Left renal pelvis (tissue), 4 donors: ENCODE measurements at regions not wholly inside any gene's neighbourhood (a gene's known extent, or its start where the extent isn't known, plus 50 kb on each side); places are given as distances from the start of the nearest gene placed in this dataset.
"Not testable (repeated sequence)": the region's sequence is repeated elsewhere in the genome, so short reads cannot be mapped to it uniquely, and the experiment has no call there.

ENCODE experiments used
- DNase-seq, 4 donors: peaks; one replicate each; pipeline ENCODE4 v3.0.0-alpha.2; 2013; ENCODE audit warnings: low read depth in 4 of 4, low spot score in 3 of 4

DNA sequence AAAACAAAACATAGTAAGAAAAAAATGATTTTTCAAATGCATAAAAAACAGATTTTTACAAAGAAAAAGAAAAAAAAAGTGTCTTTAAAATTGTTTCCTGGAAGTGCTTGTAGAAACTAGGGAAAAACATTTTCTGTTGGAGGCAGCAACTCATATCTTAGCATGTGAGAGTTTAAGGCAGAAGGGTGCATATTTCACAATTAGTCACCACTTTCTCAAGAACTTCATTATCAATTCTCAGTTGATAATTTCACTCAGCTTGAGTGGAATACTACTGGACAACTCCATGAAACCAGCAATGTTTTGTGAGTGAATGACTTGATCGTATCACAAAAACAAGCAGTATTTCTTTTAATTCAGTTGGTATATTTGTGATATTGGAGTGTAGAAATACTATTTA is 508.3 kb upstream of the DAB2 start:
- no peak for DNase-seq

DNA sequence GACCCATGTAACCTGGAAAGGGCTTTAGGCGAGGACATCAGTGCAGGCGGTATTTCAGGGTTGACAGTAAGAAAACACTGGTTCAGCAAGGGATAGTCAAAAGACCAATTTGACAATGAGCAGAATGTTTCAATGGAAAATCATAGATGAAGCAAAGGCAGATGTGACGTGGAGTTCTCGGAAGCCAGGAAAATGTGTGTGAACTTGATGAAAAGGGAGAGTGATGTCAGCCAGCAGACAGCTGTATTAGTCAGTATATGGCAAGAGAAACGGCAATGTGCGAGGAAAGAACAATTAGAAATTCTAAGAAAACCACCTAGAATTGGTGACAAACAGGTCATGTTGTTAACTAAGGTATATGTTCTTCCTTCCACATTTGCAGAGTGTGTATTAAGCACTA is 503.9 kb upstream of the DAB2 start:
- DNase-seq: no peak

DNA sequence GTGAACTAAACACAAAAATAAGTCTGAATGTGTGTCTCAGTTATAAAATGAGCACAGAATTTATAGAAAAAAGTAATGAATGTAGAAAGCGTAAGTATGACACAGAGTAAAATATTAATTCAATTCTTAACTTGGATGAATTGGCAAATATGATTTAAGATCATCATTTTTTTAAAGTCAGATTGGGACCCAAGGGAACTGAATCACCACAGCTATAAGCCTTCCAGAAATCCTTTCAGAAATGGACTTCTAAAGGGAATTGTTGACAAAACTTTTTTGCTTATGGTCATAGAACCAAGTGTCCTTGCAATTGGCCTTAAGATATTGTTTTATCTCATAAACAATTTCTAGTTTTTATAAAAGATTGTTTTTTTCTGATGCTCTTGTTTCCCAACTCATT is 495.1 kb upstream of the DAB2 start:
- no peak for DNase-seq

DNA sequence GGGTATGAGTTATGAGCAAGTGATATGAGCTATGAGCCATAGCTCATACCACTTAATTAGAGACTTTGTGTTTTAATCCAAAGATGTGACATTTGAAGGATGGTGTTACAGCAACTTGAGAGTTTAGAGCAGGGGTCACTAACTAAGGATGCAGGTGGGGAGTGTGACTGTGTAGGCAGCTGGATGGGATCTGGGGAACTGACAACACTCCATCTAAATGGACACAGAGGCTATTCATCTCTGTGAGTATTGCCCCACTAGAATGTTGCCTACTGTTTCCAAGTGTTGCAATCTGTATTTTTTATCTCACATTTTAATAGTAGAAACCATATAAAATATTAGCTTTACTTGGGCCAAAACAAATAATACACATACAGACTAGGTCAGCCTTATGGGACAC is 488.1 kb upstream of the DAB2 start:
- DNase-seq: no peak

DNA sequence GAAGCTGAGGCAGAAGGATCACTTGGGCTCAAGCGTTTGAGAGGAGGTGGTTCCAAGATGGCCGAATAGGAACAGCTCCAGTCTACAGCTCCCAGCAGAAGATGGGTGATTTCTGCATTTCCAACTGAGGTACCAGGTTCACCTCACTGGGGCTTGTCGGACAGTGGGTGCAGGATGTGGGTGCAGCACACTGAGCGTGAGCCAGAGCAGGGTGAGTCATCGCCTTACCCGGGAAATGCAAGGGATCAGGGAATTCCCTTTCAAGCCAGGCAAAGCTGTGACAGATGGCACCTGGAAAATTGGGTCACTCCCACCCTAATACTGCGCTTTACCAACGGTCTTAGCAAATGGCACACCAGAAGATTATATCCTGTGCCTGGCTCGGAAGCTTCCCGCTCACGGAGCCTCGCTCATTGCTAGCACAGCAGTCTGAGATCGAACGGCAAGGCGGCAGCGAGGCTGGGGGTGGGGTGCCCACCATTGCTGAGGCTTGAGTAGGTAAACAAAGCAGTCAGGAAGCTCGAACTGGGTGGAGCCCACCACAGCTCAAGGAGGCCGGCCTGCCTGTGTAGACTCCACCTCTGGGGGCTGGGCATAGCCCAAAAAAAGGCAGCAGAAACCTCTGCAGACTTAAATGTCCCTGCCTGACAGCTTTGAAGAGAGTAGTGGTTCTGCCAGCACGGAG is 482.6 kb upstream of the DAB2 start:
- not testable (repeated sequence) for DNase-seq

GRCh38 chr5:39906146-39906545 is 481.4 kb upstream of the DAB2 start:
- DNase-seq: no peak

GRCh38 chr5:39905356-39905755 is 480.6 kb upstream of the DAB2 start:
- DNase-seq: no peak

GRCh38 chr5:39902626-39903025 is 477.8 kb upstream of the DAB2 start:
- no peak for DNase-seq

DNA sequence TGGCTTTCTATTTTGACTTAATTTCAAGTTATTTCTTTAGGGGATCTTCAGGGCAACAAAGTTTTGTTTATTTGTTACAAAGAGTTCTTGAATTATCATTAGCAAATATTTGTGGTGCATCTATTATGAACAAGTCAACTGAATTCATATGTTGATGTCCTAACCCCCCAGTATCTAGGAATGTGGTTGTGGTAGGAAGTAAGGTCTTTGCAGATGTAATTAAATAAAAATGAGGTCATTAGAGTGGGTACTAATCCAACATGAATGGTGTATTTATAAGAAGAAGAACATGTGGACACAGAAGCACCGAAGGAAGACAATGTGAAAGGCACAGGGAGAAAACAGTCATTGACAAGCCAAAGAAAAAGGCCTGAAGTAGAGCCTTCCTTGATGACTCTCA is 474.0 kb upstream of the DAB2 start:
- no peak for DNase-seq

DNA sequence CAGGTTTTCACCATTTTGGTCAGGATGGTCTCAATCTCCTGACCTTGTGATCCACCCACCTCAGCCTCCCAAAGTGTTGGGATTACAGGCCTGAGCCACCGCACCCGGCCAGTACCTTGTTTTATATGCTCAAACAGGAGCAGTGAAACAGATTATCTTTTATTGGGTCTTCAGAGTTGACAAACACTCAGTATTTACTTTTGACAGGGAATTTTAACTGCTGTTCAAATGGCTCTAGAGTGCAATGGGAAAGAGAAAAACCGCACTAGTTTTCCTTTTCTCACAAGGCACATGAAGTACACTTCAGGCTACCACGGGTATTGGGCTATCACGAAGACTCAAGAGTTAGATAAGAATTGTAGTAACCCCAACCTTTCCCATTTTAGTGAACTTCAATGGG is 471.9 kb upstream of the DAB2 start:
- DNase-seq: no peak

- no peak for DNase-seq
Measured at GRCh38 chr5:39896104-39896503, 471.3 kb upstream of the DAB2 start.

DNA sequence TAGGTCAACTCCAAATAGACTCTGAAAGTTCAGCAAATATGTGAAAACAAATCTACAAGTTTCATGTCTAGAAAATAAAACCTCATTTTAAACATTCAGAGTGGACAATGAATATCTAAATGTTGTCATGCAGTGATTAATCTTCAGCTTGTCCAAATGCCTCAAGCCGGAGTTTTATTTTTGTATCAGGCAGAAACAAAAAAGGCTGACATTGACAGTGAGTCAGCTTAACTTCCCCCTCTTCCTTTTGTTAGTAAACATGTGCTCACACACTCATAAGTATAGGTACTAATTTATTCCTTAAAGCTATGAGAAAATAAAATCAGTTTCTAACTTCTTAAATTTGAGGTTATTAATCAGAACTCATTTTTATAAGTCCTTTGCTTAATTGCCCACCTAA is 467.9 kb upstream of the DAB2 start:
- DNase-seq: no peak

GRCh38 chr5:39891376-39891775 is 466.6 kb upstream of the DAB2 start:
- DNase-seq: no peak

- no peak for DNase-seq
Measured at GRCh38 chr5:39880985-39881384, 456.2 kb upstream of the DAB2 start.

DNA sequence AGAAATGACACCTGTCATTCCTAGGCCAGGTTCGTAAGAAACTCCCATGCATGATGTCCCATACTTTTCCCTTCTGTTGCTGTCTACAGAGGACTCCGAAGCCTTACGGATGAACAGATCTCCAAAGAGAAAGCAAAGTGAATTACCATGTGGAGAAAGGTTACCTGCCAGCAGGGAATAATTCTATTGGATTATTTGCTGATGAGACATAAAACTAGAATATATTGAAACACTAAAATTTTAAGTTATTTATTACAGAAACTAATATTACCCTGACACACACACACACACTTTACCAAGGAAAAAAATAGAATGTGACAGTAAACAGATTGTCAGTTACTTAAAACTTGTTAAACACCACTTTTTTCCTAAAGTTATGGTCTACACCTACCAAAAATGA is 452.7 kb upstream of the DAB2 start:
- DNase-seq: no peak

GRCh38 chr5:39876146-39876545 is 451.4 kb upstream of the DAB2 start:
- no peak for DNase-seq

GRCh38 chr5:39870137-39870536 is 445.4 kb upstream of the DAB2 start:
- DNase-seq: no peak

GRCh38 chr5:39869396-39869795 is 444.6 kb upstream of the DAB2 start:
- DNase-seq: no peak

DNA sequence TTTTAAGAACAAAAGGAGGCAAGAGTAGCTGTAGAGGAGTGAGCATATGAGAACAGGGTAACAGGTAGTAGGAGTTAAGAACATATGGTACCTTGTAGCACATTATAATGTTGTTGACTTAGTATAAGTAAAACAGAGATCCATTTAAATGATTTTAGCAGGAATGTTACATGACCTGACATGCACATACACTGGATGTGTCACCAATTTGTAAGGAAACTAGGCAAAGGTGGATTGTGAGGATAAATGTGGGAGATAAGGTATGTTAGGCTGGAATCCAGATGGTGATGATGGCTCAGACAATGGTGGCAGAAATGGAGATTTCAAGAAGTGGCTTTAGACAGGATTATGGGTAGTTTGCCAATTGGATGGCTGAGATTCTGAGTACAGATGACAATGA is 443.1 kb upstream of the DAB2 start:
- DNase-seq: no peak

- DNase-seq: no peak
Measured at GRCh38 chr5:39863926-39864552, 439.3 kb upstream of the DAB2 start.

DNA sequence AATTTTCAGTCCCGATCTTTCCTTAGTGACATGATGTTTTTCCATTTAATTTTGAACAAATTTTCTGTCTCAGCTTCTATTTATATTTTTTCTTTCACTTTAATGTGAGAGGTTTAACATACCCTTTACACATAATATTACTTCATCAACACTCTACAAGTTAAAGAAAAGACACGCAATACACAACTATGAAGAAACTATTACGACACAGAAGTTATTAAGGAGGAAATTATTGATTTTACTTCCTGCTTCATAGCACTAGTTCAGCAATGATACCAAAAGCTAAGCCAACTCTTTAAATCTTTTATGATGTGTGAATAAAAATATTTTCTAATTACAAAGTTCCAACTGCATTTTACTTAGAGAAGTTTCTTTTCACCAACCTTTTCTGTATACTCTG is 432.3 kb upstream of the DAB2 start:
- DNase-seq: no peak

DNA sequence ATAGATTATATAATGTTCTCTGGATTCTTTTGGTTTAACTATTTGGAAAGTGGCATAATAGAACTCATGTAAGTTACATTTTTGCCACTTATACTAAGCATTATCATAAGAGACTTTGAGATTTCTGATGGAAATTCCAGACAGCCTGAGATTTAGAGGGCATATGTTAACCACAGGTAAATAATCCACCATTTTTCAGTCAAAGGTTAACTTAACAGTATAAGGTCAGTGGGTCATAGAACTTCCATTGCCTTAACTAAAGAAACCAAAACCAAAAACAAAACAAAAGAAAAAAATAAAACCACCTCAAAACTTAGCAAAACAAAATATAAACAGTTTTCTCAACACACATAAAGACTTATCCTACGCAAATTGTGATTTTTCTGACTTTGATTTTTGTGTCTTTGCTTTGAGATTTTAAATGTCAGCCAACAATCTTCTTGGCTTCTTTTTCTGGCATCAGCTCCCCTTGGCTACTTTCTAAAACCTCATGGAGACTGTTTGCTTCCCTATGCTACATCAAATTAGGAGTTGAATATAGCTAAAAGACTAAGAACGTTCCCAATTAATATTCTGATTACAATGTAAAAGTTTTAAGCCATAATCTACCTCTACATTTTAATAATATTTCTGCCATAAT is 430.1 kb upstream of the DAB2 start:
- no peak for DNase-seq
